Activated B cell treated with CpG ODN at 0.5 μM for 24 hours (primary cell): ENCODE measurements at regions not wholly inside any gene's neighbourhood (a gene's known extent, or its start where the extent isn't known, plus 50 kb on each side); places are given as distances from the start of the nearest gene placed in this dataset.

Experiments used
- ATAC-seq: fragments of 200-7000 bp; cut with Tn5 transposase; one replicate; pipeline ENCODE4 v1.10.0; 2021; ENCODE audit warnings: low read depth, mild to moderate bottlenecking, moderate library complexity
- CTCF ChIA-PET: fragments of 350-600 bp; sonication (Branson Sonifier 250); formaldehyde crosslinking; loops from one replicate; lab custom pipeline; 2021; ENCODE audit warnings: antibody characterized with exemption; lab: Charles Lee
- POLR2A ChIA-PET: fragments of 350-600 bp; sonication (Branson Sonifier 250); formaldehyde crosslinking; loops from one replicate; lab custom pipeline; 2021; ENCODE audit warnings: antibody characterized with exemption; lab: Charles Lee
- DNase-seq: peaks from one replicate; pipeline ENCODE4 v3.0.0; 2022
- H3K27ac Mint-ChIP-seq: one replicate; pipeline ENCODE4 v1.8.0; 2020; ENCODE audit warnings: mixed read lengths
- H3K27me3 Mint-ChIP-seq: one replicate; pipeline ENCODE4 v1.8.0; 2021; ENCODE audit warnings: mixed read lengths
- H3K36me3 Mint-ChIP-seq: one replicate; pipeline ENCODE4 v1.8.0; 2021; ENCODE audit warnings: low read depth, mixed read lengths
- H3K4me1 Mint-ChIP-seq: one replicate; pipeline ENCODE4 v1.8.0; 2021; ENCODE audit warnings: mixed read lengths
- H3K4me3 Mint-ChIP-seq: one replicate; pipeline ENCODE4 v1.8.0; 2020; ENCODE audit warnings: mild to moderate bottlenecking, mixed read lengths
- H3K9me3 Mint-ChIP-seq: one replicate; pipeline ENCODE4 v1.8.0; 2020; ENCODE audit warnings: mixed read lengths
- intact Hi-C: fragments of 100-400 bp; cut with micrococcal nuclease; formaldehyde crosslinking; loops from one replicate; pipeline ENCODE4 v1.15.1; 2024
- TF ChIP-seq, protein P1 (sequence below): fragments of 200-600 bp; IDR thresholded peaks from one replicate; pipeline ENCODE4 v1.8.0; 2022; ENCODE audit warnings: antibody characterized with exemption, mild to moderate bottlenecking

DNA sequence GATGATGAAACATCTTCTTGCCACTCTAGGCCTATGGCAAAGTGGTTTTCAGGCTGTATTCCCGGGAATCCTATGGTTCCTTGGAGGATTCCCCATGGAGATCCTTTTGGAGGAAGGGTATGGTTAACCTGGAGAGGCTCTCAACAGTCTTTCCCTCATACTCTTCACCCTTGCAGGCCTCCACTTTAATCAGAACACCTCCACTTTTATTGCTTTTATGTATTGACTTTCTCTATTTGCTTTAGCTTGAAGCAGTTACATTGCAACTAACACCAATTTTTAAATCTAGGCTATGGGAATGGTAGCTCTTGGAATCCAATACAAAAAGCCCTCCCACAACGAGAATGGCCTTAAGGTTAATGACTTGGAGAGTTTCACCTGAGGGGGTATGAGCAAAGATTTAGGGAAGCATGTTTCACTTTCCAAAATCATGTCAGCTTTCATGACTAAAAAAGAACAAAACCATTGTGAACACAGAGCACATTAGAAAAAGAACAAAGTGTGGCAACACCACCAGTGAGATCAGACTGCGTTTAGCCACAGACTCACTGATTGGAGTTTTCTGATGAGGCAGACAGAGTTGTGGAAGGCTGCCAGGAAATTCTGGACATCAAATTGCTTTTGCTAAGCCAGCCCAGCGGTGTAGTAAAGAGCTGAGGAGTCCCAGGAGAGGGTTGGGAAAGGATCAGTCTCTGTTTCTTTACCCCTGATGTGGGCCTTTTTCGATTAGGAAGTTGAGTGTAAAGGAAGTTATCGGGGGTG lies 130.4 kb upstream of the BMPER start:
- Mint-ChIP-seq H3K27me3 (no peaks in the 10 kb centered on the region), H3K4me1 (peaks cover 4% of the 10 kb centered on the region), H3K27ac (no peak overlapping the region), H3K9me3 (no peaks in the 10 kb centered on the region), H3K36me3 (no peaks in the 10 kb centered on the region), H3K4me3 (no peak overlapping the region)
- TF ChIP-seq, protein P1, sequence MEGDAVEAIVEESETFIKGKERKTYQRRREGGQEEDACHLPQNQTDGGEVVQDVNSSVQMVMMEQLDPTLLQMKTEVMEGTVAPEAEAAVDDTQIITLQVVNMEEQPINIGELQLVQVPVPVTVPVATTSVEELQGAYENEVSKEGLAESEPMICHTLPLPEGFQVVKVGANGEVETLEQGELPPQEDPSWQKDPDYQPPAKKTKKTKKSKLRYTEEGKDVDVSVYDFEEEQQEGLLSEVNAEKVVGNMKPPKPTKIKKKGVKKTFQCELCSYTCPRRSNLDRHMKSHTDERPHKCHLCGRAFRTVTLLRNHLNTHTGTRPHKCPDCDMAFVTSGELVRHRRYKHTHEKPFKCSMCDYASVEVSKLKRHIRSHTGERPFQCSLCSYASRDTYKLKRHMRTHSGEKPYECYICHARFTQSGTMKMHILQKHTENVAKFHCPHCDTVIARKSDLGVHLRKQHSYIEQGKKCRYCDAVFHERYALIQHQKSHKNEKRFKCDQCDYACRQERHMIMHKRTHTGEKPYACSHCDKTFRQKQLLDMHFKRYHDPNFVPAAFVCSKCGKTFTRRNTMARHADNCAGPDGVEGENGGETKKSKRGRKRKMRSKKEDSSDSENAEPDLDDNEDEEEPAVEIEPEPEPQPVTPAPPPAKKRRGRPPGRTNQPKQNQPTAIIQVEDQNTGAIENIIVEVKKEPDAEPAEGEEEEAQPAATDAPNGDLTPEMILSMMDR: no peak
- ChIA-PET CTCF (no interaction called here), POLR2A (no interaction called here)
- no peak for ATAC-seq
- intact Hi-C loops: no loop called here
- no peak for DNase-seq

DNA sequence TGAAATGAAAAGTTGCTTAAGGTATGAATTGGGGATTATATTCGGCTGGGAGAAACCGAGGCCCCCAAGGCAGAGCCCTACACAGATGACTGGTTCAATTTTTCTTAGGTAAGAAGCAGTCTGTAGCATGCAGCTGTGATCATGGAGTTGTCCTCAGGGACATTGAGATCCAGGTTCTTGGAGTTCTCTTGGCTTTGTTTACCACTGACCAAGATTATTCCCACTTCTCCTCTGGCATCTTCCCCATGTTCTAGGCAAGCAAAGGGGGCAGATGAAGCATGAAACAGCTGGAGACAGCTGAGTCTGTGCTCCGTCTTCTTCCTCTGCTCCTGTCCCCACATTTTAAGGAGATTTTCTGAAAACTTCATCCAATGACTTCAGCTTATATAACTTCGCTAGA lies 129.5 kb upstream of the BMPER start:
- ATAC-seq (no peak), DNase-seq (no peak)
- H3K9me3 Mint-ChIP-seq: no peaks in the 10 kb centered on the region
- no peaks in the 10 kb centered on the region for H3K36me3 Mint-ChIP-seq
- TF ChIP-seq, protein P1: no peak
- no peaks in the 10 kb centered on the region for H3K27me3 Mint-ChIP-seq
- H3K4me3 Mint-ChIP-seq: no peak overlapping the region
- CTCF ChIA-PET: no interaction called here
- H3K27ac Mint-ChIP-seq: no peak overlapping the region
- intact Hi-C loops: no loop called here
- POLR2A ChIA-PET: no interaction called here
- H3K4me1 Mint-ChIP-seq: peaks cover 4% of the 10 kb centered on the region

DNA sequence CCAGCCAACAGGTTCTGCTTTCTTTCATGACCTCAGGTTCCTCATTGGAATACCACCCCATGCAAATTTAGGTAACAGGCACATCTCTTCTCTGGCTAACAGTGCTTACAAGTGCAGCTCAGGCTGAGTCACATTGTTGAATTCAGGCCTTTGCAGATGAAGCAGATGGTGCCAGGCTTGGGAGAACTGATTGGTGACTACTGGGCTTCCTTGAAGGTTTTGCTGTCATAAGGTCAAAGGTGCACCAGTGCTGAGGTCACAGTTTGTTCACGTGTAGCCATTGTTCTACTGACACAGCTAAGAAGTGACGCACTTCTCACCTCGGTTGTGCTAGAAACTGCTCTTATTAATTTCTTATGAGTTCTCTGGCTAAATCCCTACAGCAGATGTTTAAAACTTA lies 128.6 kb upstream of the BMPER start:
- intact Hi-C loops: no loop called here
- no peaks in the 10 kb centered on the region for H3K36me3 Mint-ChIP-seq
- no peak for ATAC-seq
- no peaks in the 10 kb centered on the region for H3K27me3 Mint-ChIP-seq
- H3K4me3 Mint-ChIP-seq: no peak overlapping the region
- no peak for DNase-seq
- TF ChIP-seq, protein P1: no peak
- ChIA-PET POLR2A (interaction anchor here (0.6 kb wide), 1 partner anchor 13 kb away, joined by 3 read pairs; no protein-coding TSS in a partner anchor), CTCF (no interaction called here)
- peaks cover 4% of the 10 kb centered on the region for H3K4me1 Mint-ChIP-seq
- no peaks in the 10 kb centered on the region for H3K9me3 Mint-ChIP-seq
- H3K27ac Mint-ChIP-seq: no peak overlapping the region

GRCh38 chr7:33778195-33778594 lies 127.1 kb upstream of the BMPER start:
- intact Hi-C loops: no loop called here
- TF ChIP-seq, protein P1: no peak
- CTCF ChIA-PET: no interaction called here
- Mint-ChIP-seq H3K4me3 (no peak overlapping the region), H3K27me3 (no peaks in the 10 kb centered on the region), H3K36me3 (no peaks in the 10 kb centered on the region), H3K9me3 (no peaks in the 10 kb centered on the region), H3K27ac (no peak overlapping the region), H3K4me1 (peaks cover 4% of the 10 kb centered on the region)
- DNase-seq (no peak), ATAC-seq (no peak)
- POLR2A ChIA-PET: no interaction called here

- intact Hi-C loops: no loop called here
- CTCF ChIA-PET: no interaction called here
These were observed 126.1 kb upstream of the BMPER start for GRCh38 chr7:33779216-33779615.

More at GRCh38 chr7:33779216-33779615, 126.1 kb upstream of the BMPER start:
- peaks cover 4% of the 10 kb centered on the region for H3K4me1 Mint-ChIP-seq
- ATAC-seq (no peak), DNase-seq (no peak)
- no peaks in the 10 kb centered on the region for H3K27me3 Mint-ChIP-seq
- TF ChIP-seq, protein P1: no peak
- POLR2A ChIA-PET: no interaction called here
- H3K27ac Mint-ChIP-seq: no peak overlapping the region
- H3K9me3 Mint-ChIP-seq: no peaks in the 10 kb centered on the region
- no peak overlapping the region for H3K4me3 Mint-ChIP-seq
- H3K36me3 Mint-ChIP-seq: no peaks in the 10 kb centered on the region
